GM18951 (cell line): ENCODE measurements at regions not wholly inside any gene's neighbourhood (a gene's known extent, or its start where the extent isn't known, plus 50 kb on each side); places are given as distances from the start of the nearest gene placed in this dataset.

ENCODE experiments used
- POLR2A ChIP-seq: IDR thresholded peaks from 4 replicates; pipeline ENCODE4 v1.6.1; 2011; ENCODE audit warnings: mild to moderate bottlenecking; ENCODE audit not compliant: insufficient read length, insufficient read depth; ENCODE audit errors: extremely low read depth
- in situ Hi-C: fragments of 300-500 bp; cut with MboI; formaldehyde crosslinking; loops from one replicate; pipeline ENCODE4 v1.12.0; 2022; ENCODE audit warnings: low sequenced_read_pairs, mixed read lengths, inconsistent platforms; ENCODE audit not compliant: unreplicated experiment

- in situ Hi-C loops, result no loop called here
- no peak for TF ChIP-seq POLR2A
These were observed 115.7 kb upstream of the KLF3 start for GRCh38 chr4:38548256-38548655.

GRCh38 chr4:38559374-38559773, 104.6 kb upstream of the KLF3 start:
- TF ChIP-seq POLR2A, result no peak
- in situ Hi-C loops, result no loop called here

GRCh38 chr4:38560340-38560739, 103.7 kb upstream of the KLF3 start:
- in situ Hi-C loops, result no loop called here
- TF ChIP-seq POLR2A, result no peak

GRCh38 chr4:38560768-38561558, 103.0 kb upstream of the KLF3 start:
- no peak for TF ChIP-seq POLR2A
- in situ Hi-C loops, result no loop called here

GRCh38 chr4:38562751-38563198, 101.2 kb upstream of the KLF3 start:
- in situ Hi-C loops, result no loop called here
- TF ChIP-seq POLR2A, result no peak

GRCh38 chr4:38563707-38564495, 100.1 kb upstream of the KLF3 start:
- in situ Hi-C loops, result no loop called here
- no peak for TF ChIP-seq POLR2A

- in situ Hi-C loops, result no loop called here
- TF ChIP-seq POLR2A, result no peak
These were observed 98.5 kb upstream of the KLF3 start for GRCh38 chr4:38565271-38566199.

- in situ Hi-C loops, result no loop called here
- no peak for TF ChIP-seq POLR2A
These were observed 97.1 kb upstream of the KLF3 start for GRCh38 chr4:38566806-38567398.

GRCh38 chr4:38567457-38567856, 96.5 kb upstream of the KLF3 start:
- in situ Hi-C loops, result no loop called here
- no peak for TF ChIP-seq POLR2A

- TF ChIP-seq POLR2A, result no peak
- in situ Hi-C loops, result no loop called here
These were observed 95.2 kb upstream of the KLF3 start for GRCh38 chr4:38568768-38569167.

GRCh38 chr4:38570647-38571276, 93.2 kb upstream of the KLF3 start:
- in situ Hi-C loops, result no loop called here
- no peak for TF ChIP-seq POLR2A

- in situ Hi-C loops, result no loop called here
- no peak for TF ChIP-seq POLR2A
These were observed 91.2 kb upstream of the KLF3 start for GRCh38 chr4:38572793-38573192.
